Activated naive CD4-positive, alpha-beta T cell treated with anti-CD3 and anti-CD28 coated beads, Interleukin-2, amount 50 U/mL, for 24 hours (primary cell): ENCODE measurements at regions not wholly inside any gene's neighbourhood (a gene's known extent, or its start where the extent isn't known, plus 50 kb on each side); places are given as distances from the start of the nearest gene placed in this dataset.
A peak's percentile ranks its signal among the peaks of the same experiment; 100 is the strongest.

ENCODE experiments used
- H3K27ac Mint-ChIP-seq: one replicate; pipeline ENCODE4 v1.8.0; 2021; ENCODE audit warnings: mild to moderate bottlenecking, mixed read lengths
- H3K27me3 Mint-ChIP-seq: one replicate; pipeline ENCODE4 v1.8.0; 2021; ENCODE audit warnings: mixed read lengths
- H3K36me3 Mint-ChIP-seq: one replicate; pipeline ENCODE4 v1.8.0; 2021; ENCODE audit warnings: mixed read lengths
- H3K4me1 Mint-ChIP-seq: one replicate; pipeline ENCODE4 v1.8.0; 2021; ENCODE audit warnings: mixed read lengths
- H3K4me3 Mint-ChIP-seq: one replicate; pipeline ENCODE4 v1.8.0; 2021; ENCODE audit warnings: mild to moderate bottlenecking, mixed read lengths
- H3K9me3 Mint-ChIP-seq: one replicate; pipeline ENCODE4 v1.8.0; 2021; ENCODE audit warnings: mixed read lengths

GRCh38 chr13:104487006-104487405 lies 1420.8 kb upstream of the SLC10A2 start:
- Mint-ChIP-seq H3K4me3 (no peak overlapping the region), H3K27ac (no peak overlapping the region), H3K9me3 (no peaks in the 10 kb centered on the region), H3K36me3 (no peaks in the 10 kb centered on the region), H3K4me1 (no peaks in the 10 kb centered on the region), H3K27me3 (no peaks in the 10 kb centered on the region)

- H3K4me1 Mint-ChIP-seq = no peaks in the 10 kb centered on the region
Observed at GRCh38 chr13:104485571-104485970, 1419.4 kb upstream of the SLC10A2 start.

GRCh38 chr13:104483631-104484030 lies 1417.4 kb upstream of the SLC10A2 start:
- no peak overlapping the region for H3K27ac Mint-ChIP-seq
- no peaks in the 10 kb centered on the region for H3K36me3 Mint-ChIP-seq
- H3K4me1 Mint-ChIP-seq = no peaks in the 10 kb centered on the region
- H3K27me3 Mint-ChIP-seq = no peaks in the 10 kb centered on the region
- peaks cover 13% of the 10 kb centered on the region for H3K9me3 Mint-ChIP-seq
- H3K4me3 Mint-ChIP-seq = no peak overlapping the region

More at GRCh38 chr13:104485571-104485970, 1419.4 kb upstream of the SLC10A2 start:
- Mint-ChIP-seq H3K9me3 (no peaks in the 10 kb centered on the region), H3K4me3 (no peak overlapping the region), H3K36me3 (no peaks in the 10 kb centered on the region), H3K27me3 (no peaks in the 10 kb centered on the region), H3K27ac (no peak overlapping the region)

- H3K4me1 Mint-ChIP-seq = no peaks in the 10 kb centered on the region
- no peak overlapping the region for H3K27ac Mint-ChIP-seq
- H3K27me3 Mint-ChIP-seq = no peaks in the 10 kb centered on the region
Observed at GRCh38 chr13:104477261-104477660, 1411.0 kb upstream of the SLC10A2 start.

GRCh38 chr13:104473936-104474335 lies 1407.7 kb upstream of the SLC10A2 start:
- H3K27ac Mint-ChIP-seq = no peak overlapping the region
- H3K4me3 Mint-ChIP-seq = no peak overlapping the region
- H3K4me1 Mint-ChIP-seq = no peaks in the 10 kb centered on the region
- peaks cover 3% of the 10 kb centered on the region for H3K9me3 Mint-ChIP-seq
- no peaks in the 10 kb centered on the region for H3K36me3 Mint-ChIP-seq
- no peaks in the 10 kb centered on the region for H3K27me3 Mint-ChIP-seq

More at GRCh38 chr13:104477261-104477660, 1411.0 kb upstream of the SLC10A2 start:
- no peaks in the 10 kb centered on the region for H3K36me3 Mint-ChIP-seq
- H3K9me3 Mint-ChIP-seq = peaks cover 13% of the 10 kb centered on the region
- H3K4me3 Mint-ChIP-seq = no peak overlapping the region

- Mint-ChIP-seq H3K9me3 (no peaks in the 10 kb centered on the region), H3K4me1 (no peaks in the 10 kb centered on the region), H3K4me3 (no peak overlapping the region), H3K36me3 (no peaks in the 10 kb centered on the region), H3K27ac (no peak overlapping the region), H3K27me3 (no peaks in the 10 kb centered on the region)
Observed at GRCh38 chr13:104466016-104466415, 1399.8 kb upstream of the SLC10A2 start.

GRCh38 chr13:104461049-104461448 lies 1394.8 kb upstream of the SLC10A2 start:
- no peaks in the 10 kb centered on the region for H3K27me3 Mint-ChIP-seq
- no peaks in the 10 kb centered on the region for H3K9me3 Mint-ChIP-seq
- H3K4me3 Mint-ChIP-seq = no peak overlapping the region

GRCh38 chr13:104460554-104460953 lies 1394.3 kb upstream of the SLC10A2 start:
- no peak overlapping the region for H3K27ac Mint-ChIP-seq
- H3K27me3 Mint-ChIP-seq = no peaks in the 10 kb centered on the region
- H3K36me3 Mint-ChIP-seq = no peaks in the 10 kb centered on the region
- no peaks in the 10 kb centered on the region for H3K9me3 Mint-ChIP-seq
- no peaks in the 10 kb centered on the region for H3K4me1 Mint-ChIP-seq
- no peak overlapping the region for H3K4me3 Mint-ChIP-seq

More at GRCh38 chr13:104461049-104461448, 1394.8 kb upstream of the SLC10A2 start:
- Mint-ChIP-seq H3K4me1 (no peaks in the 10 kb centered on the region), H3K36me3 (no peaks in the 10 kb centered on the region), H3K27ac (no peak overlapping the region)

GRCh38 chr13:104450006-104450405 lies 1383.8 kb upstream of the SLC10A2 start:
- peaks cover 11% of the 10 kb centered on the region for H3K9me3 Mint-ChIP-seq
- no peak overlapping the region for H3K27ac Mint-ChIP-seq
- H3K27me3 Mint-ChIP-seq = no peaks in the 10 kb centered on the region
- no peaks in the 10 kb centered on the region for H3K4me1 Mint-ChIP-seq
- H3K4me3 Mint-ChIP-seq = no peak overlapping the region
- H3K36me3 Mint-ChIP-seq = no peaks in the 10 kb centered on the region

- Mint-ChIP-seq H3K4me1 (no peaks in the 10 kb centered on the region), H3K27me3 (no peaks in the 10 kb centered on the region), H3K27ac (no peak overlapping the region), H3K4me3 (no peak overlapping the region), H3K9me3 (peaks cover 15% of the 10 kb centered on the region), H3K36me3 (no peaks in the 10 kb centered on the region)
Observed at GRCh38 chr13:104447348-104447747, 1381.1 kb upstream of the SLC10A2 start.

GRCh38 chr13:104442536-104442935 lies 1376.3 kb upstream of the SLC10A2 start:
- Mint-ChIP-seq H3K4me1 (no peaks in the 10 kb centered on the region), H3K27me3 (no peaks in the 10 kb centered on the region), H3K4me3 (no peak overlapping the region), H3K36me3 (no peaks in the 10 kb centered on the region), H3K9me3 (peaks cover 6% of the 10 kb centered on the region), H3K27ac (no peak overlapping the region)

GRCh38 chr13:104436555-104436954 lies 1370.3 kb upstream of the SLC10A2 start:
- H3K9me3 Mint-ChIP-seq = no peaks in the 10 kb centered on the region
- no peak overlapping the region for H3K27ac Mint-ChIP-seq
- H3K36me3 Mint-ChIP-seq = no peaks in the 10 kb centered on the region
- H3K4me1 Mint-ChIP-seq = no peaks in the 10 kb centered on the region
- H3K27me3 Mint-ChIP-seq = no peaks in the 10 kb centered on the region
- no peak overlapping the region for H3K4me3 Mint-ChIP-seq

GRCh38 chr13:104431895-104432294 lies 1365.7 kb upstream of the SLC10A2 start:
- no peak overlapping the region for H3K4me3 Mint-ChIP-seq

GRCh38 chr13:104426435-104426834 lies 1360.2 kb upstream of the SLC10A2 start:
- Mint-ChIP-seq H3K9me3 (peaks cover 9% of the 10 kb centered on the region), H3K4me3 (no peak overlapping the region), H3K36me3 (no peaks in the 10 kb centered on the region), H3K27ac (no peak overlapping the region), H3K27me3 (no peaks in the 10 kb centered on the region), H3K4me1 (no peaks in the 10 kb centered on the region)

More at GRCh38 chr13:104431895-104432294, 1365.7 kb upstream of the SLC10A2 start:
- H3K36me3 Mint-ChIP-seq = no peaks in the 10 kb centered on the region
- no peaks in the 10 kb centered on the region for H3K4me1 Mint-ChIP-seq
- H3K27ac Mint-ChIP-seq = peak overlapping the region; percentile 26
- H3K27me3 Mint-ChIP-seq = no peaks in the 10 kb centered on the region
- H3K9me3 Mint-ChIP-seq = peaks cover 9% of the 10 kb centered on the region

- no peaks in the 10 kb centered on the region for H3K4me1 Mint-ChIP-seq
- H3K36me3 Mint-ChIP-seq = no peaks in the 10 kb centered on the region
- no peaks in the 10 kb centered on the region for H3K27me3 Mint-ChIP-seq
- H3K27ac Mint-ChIP-seq = no peak overlapping the region
- no peak overlapping the region for H3K4me3 Mint-ChIP-seq
- H3K9me3 Mint-ChIP-seq = peaks cover 5% of the 10 kb centered on the region
Observed at GRCh38 chr13:104422668-104423067, 1356.5 kb upstream of the SLC10A2 start.

- Mint-ChIP-seq H3K4me1 (no peaks in the 10 kb centered on the region), H3K27me3 (no peaks in the 10 kb centered on the region), H3K36me3 (no peaks in the 10 kb centered on the region), H3K27ac (no peak overlapping the region), H3K9me3 (peaks cover 6% of the 10 kb centered on the region), H3K4me3 (no peak overlapping the region)
Observed at GRCh38 chr13:104416973-104417372, 1350.8 kb upstream of the SLC10A2 start.

- H3K27me3 Mint-ChIP-seq = no peaks in the 10 kb centered on the region
Observed at GRCh38 chr13:104414771-104415170, 1348.6 kb upstream of the SLC10A2 start.

More at GRCh38 chr13:104414771-104415170, 1348.6 kb upstream of the SLC10A2 start:
- Mint-ChIP-seq H3K4me3 (no peak overlapping the region), H3K9me3 (peaks cover 6% of the 10 kb centered on the region), H3K27ac (no peak overlapping the region), H3K36me3 (no peaks in the 10 kb centered on the region), H3K4me1 (no peaks in the 10 kb centered on the region)
